ENCODE measurements at regions not wholly inside any gene's neighbourhood (a gene's known extent, or its start where the extent isn't known, plus 50 kb on each side); places are given as distances from the start of the nearest gene placed in this dataset.

DNA sequence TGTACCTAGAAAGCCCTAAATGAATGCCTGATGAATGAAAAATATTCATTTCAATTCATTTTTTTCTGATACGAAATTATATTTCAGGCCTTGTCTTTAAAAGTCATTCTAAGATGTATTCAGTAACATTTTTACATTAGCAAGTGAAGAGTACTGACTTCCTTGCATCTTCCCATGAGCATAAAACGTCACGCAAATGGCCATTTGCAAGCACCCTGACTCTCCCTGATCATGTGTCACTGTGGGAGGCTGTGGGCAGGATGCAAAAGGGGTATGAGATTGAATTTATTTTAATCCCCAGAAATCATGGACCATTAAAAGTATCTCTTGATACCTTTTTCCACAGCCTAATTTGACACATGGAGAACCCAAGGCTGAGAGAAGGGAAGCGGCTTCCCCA is 105.0 kb downstream of the BDH1 start:
- peaks cover 24% of the 10 kb centered on the region for H3K4me1 ChIP-seq (ENCODE audit: insufficient read depth, low read length)
- no peak overlapping the region for H3K4me2 ChIP-seq (ENCODE audit: low read depth, low read length)
- ChIA-PET CTCF (ENCODE audit: low intra/inter-chr PET ratio, low total read pairs) (no interaction called here), POLR2A (no interaction called here)
- no peak overlapping the region for H3K4me3 ChIP-seq (replicated peaks in 1 of 3; ENCODE audit: insufficient read depth in 1 of 3, low read depth in 2 of 3, low read length in 3 of 3)
- H3K27ac ChIP-seq (ENCODE audit: extremely low read length, insufficient read depth, low read length) = no peak overlapping the region
- no peak for DNase-seq (ENCODE audit: low spot score)
- FAIRE-seq = no peak
- intact Hi-C loops (cut with micrococcal nuclease; ENCODE audit: unreplicated experiment) (no loop called here), in situ Hi-C loops (cut with HindIII; ENCODE audit: extremely low pct_ligation_motif_present, low pct_unique_long_range_greater_than_20kb) (loop anchor here (10.0 kb wide), 1 partner anchor 186 kb away; no protein-coding TSS in a partner anchor)
- no peaks in the 10 kb centered on the region for H3K27me3 ChIP-seq (ENCODE audit: control insufficient read depth in 1 of 2, insufficient read depth in 2 of 2, low read length in 2 of 2)
- H4K20me1 ChIP-seq (ENCODE audit: insufficient read depth, low read length) = no peaks in the 10 kb centered on the region
- no peaks in the 10 kb centered on the region for H3K36me3 ChIP-seq (replicated peaks in 1 of 2; ENCODE audit: control insufficient read depth in 1 of 2, insufficient read depth in 2 of 2, low read length in 2 of 2)
- H3K9me3 ChIP-seq (ENCODE audit: low read length) = no peaks in the 10 kb centered on the region
- no TSS peak for BruUV-seq (replicated peaks)
- TF ChIP-seq, protein P1, sequence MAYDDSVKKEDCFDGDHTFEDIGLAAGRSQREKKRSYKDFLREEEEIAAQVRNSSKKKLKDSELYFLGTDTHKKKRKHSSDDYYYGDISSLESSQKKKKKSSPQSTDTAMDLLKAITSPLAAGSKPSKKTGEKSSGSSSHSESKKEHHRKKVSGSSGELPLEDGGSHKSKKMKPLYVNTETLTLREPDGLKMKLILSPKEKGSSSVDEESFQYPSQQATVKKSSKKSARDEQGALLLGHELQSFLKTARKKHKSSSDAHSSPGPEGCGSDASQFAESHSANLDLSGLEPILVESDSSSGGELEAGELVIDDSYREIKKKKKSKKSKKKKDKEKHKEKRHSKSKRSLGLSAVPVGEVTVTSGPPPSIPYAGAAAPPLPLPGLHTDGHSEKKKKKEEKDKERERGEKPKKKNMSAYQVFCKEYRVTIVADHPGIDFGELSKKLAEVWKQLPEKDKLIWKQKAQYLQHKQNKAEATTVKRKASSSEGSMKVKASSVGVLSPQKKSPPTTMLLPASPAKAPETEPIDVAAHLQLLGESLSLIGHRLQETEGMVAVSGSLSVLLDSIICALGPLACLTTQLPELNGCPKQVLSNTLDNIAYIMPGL (CRISPR knock-in tag; IDR thresholded peaks at IDR 0.05; ENCODE audit: borderline replicate concordance in 1 of 2, low read depth in 1 of 2) = no peak
- TF ChIP-seq ONECUT2 (CRISPR knock-in tag; IDR thresholded peaks at IDR 0.05) (no peak), HNF4G (IDR thresholded peaks at IDR 0.05; ENCODE audit: borderline replicate concordance, low read depth, low read length) (no peak), HNF4G (CRISPR knock-in tag; IDR thresholded peaks at IDR 0.05; ENCODE audit: borderline replicate concordance, low read depth) (no peak), ZBTB7A (CRISPR knock-in tag; IDR thresholded peaks at IDR 0.05) (no peak), KLF11 (CRISPR knock-in tag; IDR thresholded peaks at IDR 0.05) (no peak), RARG (CRISPR knock-in tag; IDR thresholded peaks at IDR 0.05; ENCODE audit: low read depth) (no peak), MAFK (conservative IDR thresholded peaks at IDR 0.05 in 1 of 2, IDR thresholded peaks at IDR 0.05 in 1 of 2; ENCODE audit: low read length in 2 of 2) (no peak), YEATS4 (CRISPR knock-in tag; IDR thresholded peaks at IDR 0.05; ENCODE audit: borderline replicate concordance) (no peak), ZNF17 (CRISPR knock-in tag; IDR thresholded peaks at IDR 0.05) (no peak), ZNF446 (CRISPR knock-in tag; IDR thresholded peaks at IDR 0.05) (no peak), ZNF75D (CRISPR knock-in tag; IDR thresholded peaks at IDR 0.05; ENCODE audit: borderline replicate concordance) (no peak), SMARCC2 (IDR thresholded peaks at IDR 0.05) (no peak), ZNF773 (CRISPR knock-in tag; IDR thresholded peaks at IDR 0.05; ENCODE audit: borderline replicate concordance) (no peak)
- TF ChIP-seq, protein P2, sequence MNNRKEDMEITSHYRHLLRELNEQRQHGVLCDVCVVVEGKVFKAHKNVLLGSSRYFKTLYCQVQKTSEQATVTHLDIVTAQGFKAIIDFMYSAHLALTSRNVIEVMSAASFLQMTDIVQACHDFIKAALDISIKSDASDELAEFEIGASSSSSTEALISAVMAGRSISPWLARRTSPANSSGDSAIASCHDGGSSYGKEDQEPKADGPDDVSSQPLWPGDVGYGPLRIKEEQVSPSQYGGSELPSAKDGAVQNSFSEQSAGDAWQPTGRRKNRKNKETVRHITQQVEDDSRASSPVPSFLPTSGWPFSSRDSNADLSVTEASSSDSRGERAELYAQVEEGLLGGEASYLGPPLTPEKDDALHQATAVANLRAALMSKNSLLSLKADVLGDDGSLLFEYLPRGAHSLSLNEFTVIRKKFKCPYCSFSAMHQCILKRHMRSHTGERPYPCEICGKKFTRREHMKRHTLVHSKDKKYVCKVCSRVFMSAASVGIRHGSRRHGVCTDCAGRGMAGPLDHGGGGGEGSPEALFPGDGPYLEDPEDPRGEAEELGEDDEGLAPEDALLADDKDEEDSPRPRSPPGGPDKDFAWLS (CRISPR knock-in tag; IDR thresholded peaks at IDR 0.05; ENCODE audit: borderline replicate concordance) = no peak
- H2AFZ ChIP-seq (ENCODE audit: low read length) = no peak overlapping the region
- no peak overlapping the region for H3K9ac ChIP-seq (ENCODE audit: insufficient read depth, low read depth, low read length)
- H3K79me2 ChIP-seq (ENCODE audit: insufficient read depth, low read length) = no peaks in the 10 kb centered on the region
- ATAC-seq = no peak
- 75% methylated on average over 4 of the region's 4 CpGs for WGBS (ENCODE audit: low lambda C conversion rate)

Measured in HepG2 (cell line).